Loucy (cell line): ENCODE measurements at regions not wholly inside any gene's neighbourhood (a gene's known extent, or its start where the extent isn't known, plus 50 kb on each side); places are given as distances from the start of the nearest gene placed in this dataset.

Experiments used
- EZH2phosphoT487 ChIP-seq: fragments of 200-600 bp; IDR thresholded peaks from 2 replicates; pipeline ENCODE4 v1.6.1; 2018; ENCODE audit warnings: antibody characterized with exemption, mild to moderate bottlenecking, moderate library complexity, borderline replicate concordance
- TF ChIP-seq, protein P1 (sequence below): fragments of 200-600 bp; sonication (generic); conservative IDR thresholded peaks from 2 replicates; pipeline ENCODE4 v1.5.1; 2014; ENCODE audit warnings: mild to moderate bottlenecking, antibody characterized with exemption, low read length

DNA sequence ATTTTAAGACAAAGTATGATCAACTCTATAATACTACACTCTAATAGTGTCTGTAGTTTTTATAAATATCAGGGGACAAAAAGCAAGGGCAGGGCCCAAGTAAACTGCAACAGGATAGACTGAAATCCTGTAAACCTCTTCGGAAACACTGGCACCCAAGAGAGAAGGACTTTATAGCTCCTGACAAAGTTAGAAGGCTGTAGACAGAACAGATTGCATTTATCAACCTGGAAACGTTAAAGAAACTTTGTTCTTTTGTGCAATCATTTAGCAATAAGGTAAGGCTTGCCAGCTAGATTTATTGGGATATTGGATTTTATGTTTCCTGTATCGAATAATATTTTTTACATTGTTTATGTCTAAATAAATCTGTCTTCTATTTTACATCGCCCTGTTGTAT, 91.8 kb upstream of the MAN2A1 start:
- TF ChIP-seq, protein P1, sequence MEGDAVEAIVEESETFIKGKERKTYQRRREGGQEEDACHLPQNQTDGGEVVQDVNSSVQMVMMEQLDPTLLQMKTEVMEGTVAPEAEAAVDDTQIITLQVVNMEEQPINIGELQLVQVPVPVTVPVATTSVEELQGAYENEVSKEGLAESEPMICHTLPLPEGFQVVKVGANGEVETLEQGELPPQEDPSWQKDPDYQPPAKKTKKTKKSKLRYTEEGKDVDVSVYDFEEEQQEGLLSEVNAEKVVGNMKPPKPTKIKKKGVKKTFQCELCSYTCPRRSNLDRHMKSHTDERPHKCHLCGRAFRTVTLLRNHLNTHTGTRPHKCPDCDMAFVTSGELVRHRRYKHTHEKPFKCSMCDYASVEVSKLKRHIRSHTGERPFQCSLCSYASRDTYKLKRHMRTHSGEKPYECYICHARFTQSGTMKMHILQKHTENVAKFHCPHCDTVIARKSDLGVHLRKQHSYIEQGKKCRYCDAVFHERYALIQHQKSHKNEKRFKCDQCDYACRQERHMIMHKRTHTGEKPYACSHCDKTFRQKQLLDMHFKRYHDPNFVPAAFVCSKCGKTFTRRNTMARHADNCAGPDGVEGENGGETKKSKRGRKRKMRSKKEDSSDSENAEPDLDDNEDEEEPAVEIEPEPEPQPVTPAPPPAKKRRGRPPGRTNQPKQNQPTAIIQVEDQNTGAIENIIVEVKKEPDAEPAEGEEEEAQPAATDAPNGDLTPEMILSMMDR = no peak
- TF ChIP-seq EZH2phosphoT487 = no peak
